Smooth muscle cell (in vitro differentiated cells): ENCODE measurements at regions not wholly inside any gene's neighbourhood (a gene's known extent, or its start where the extent isn't known, plus 50 kb on each side); places are given as distances from the start of the nearest gene placed in this dataset.

Source experiments
- DNase-seq: peaks from one replicate; lab custom pipeline; 2025; ENCODE audit not compliant: unreplicated experiment; lab: John Stamatoyannopoulos, UW
- H2AFZ ChIP-seq: fragments of 200-600 bp; sonication (generic); 2 replicates; pipeline ENCODE4 v1.6.0; 2016; ENCODE audit warnings: antibody characterized with exemption, low read depth, mild to moderate bottlenecking
- H3F3A ChIP-seq: fragments of 200-600 bp; sonication (generic); 2 replicates; pipeline ENCODE4 v1.6.0; 2017; ENCODE audit warnings: antibody characterized with exemption, low read depth
- H3K27ac ChIP-seq: fragments of 200-600 bp; sonication (generic); 2 replicates; pipeline ENCODE4 v1.5.1; 2016; ENCODE audit warnings: low read depth, mild to moderate bottlenecking
- H3K27me3 ChIP-seq: fragments of 200-600 bp; sonication (generic); 2 replicates; pipeline ENCODE4 v1.6.1; 2016; ENCODE audit warnings: low read depth, mild to moderate bottlenecking
- H3K36me3 ChIP-seq: fragments of 200-600 bp; sonication (generic); 2 replicates; pipeline ENCODE4 v1.5.1; 2016; ENCODE audit warnings: low read depth
- H3K4me1 ChIP-seq: fragments of 200-600 bp; sonication (generic); 2 replicates; pipeline ENCODE4 v1.5.1; 2016; ENCODE audit warnings: low read depth
- H3K4me2 ChIP-seq: fragments of 200-600 bp; sonication (generic); 2 replicates; pipeline ENCODE4 v1.6.0; 2016; ENCODE audit warnings: mild to moderate bottlenecking
- H3K4me3 ChIP-seq: fragments of 200-600 bp; sonication (generic); 2 replicates; pipeline ENCODE4 v1.5.1; 2016; ENCODE audit warnings: mild to moderate bottlenecking
- H3K79me2 ChIP-seq: fragments of 200-600 bp; sonication (generic); 2 replicates; pipeline ENCODE4 v1.6.0; 2016; ENCODE audit warnings: low read depth, mild to moderate bottlenecking
- H3K9ac ChIP-seq: fragments of 200-600 bp; sonication (generic); 2 replicates; pipeline ENCODE4 v1.6.0; 2016; ENCODE audit warnings: low read depth
- H3K9me3 ChIP-seq: fragments of 200-600 bp; sonication (generic); replicated peaks from 2 replicates; pipeline ENCODE4 v1.5.1; 2016; ENCODE audit warnings: low read depth
- H4K20me1 ChIP-seq: fragments of 200-600 bp; sonication (generic); 2 replicates; pipeline ENCODE4 v1.6.0; 2016; ENCODE audit warnings: low read depth
- WGBS: methylation state at CpG from one replicate; pipeline ENCODE4 v1.1.7; 2016; ENCODE audit warnings: low lambda C conversion rate; 5-methylcytosine and 5-hydroxymethylcytosine counted together
- TF ChIP-seq, protein P1 (sequence below): fragments of 200-600 bp; sonication (generic); IDR thresholded peaks from 2 replicates; pipeline ENCODE4 v1.5.1; 2017; ENCODE audit warnings: borderline replicate concordance, mild to moderate bottlenecking, antibody characterized with exemption; ENCODE audit not compliant: insufficient read depth, poor library complexity, severe bottlenecking

DNA sequence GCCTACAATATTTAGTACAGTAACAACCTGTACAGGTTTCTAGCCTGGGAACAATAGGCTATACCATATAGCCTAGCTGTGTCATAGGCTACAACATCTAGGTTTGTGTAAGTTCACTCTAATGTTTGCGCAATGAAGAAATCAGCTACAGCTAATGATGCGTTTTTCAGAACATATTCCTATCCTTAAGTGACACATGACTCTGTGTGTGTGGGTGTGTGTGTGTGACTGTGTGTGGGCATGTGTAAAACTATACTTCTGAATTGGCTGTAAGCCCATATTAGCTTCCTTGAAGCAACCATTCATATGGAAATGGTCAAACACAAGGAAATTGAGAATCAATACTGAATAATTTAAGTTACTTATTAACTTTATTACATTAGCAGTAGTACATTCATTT lies 120.8 kb upstream of the SULT1C3 start:
- 93% methylated on average over 2 of the region's 2 CpGs for WGBS
- H3K4me1 ChIP-seq: no peaks in the 10 kb centered on the region
- no peak overlapping the region for H3K9ac ChIP-seq
- no peaks in the 10 kb centered on the region for H3K79me2 ChIP-seq
- no peak overlapping the region for H3K4me3 ChIP-seq
- no peaks in the 10 kb centered on the region for H4K20me1 ChIP-seq
- H3K27me3 ChIP-seq: no peaks in the 10 kb centered on the region
- no peak for DNase-seq
- no peak overlapping the region for H3K27ac ChIP-seq
- TF ChIP-seq, protein P1, sequence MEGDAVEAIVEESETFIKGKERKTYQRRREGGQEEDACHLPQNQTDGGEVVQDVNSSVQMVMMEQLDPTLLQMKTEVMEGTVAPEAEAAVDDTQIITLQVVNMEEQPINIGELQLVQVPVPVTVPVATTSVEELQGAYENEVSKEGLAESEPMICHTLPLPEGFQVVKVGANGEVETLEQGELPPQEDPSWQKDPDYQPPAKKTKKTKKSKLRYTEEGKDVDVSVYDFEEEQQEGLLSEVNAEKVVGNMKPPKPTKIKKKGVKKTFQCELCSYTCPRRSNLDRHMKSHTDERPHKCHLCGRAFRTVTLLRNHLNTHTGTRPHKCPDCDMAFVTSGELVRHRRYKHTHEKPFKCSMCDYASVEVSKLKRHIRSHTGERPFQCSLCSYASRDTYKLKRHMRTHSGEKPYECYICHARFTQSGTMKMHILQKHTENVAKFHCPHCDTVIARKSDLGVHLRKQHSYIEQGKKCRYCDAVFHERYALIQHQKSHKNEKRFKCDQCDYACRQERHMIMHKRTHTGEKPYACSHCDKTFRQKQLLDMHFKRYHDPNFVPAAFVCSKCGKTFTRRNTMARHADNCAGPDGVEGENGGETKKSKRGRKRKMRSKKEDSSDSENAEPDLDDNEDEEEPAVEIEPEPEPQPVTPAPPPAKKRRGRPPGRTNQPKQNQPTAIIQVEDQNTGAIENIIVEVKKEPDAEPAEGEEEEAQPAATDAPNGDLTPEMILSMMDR: no peak
- H3F3A ChIP-seq: no peaks in the 10 kb centered on the region
- no peaks in the 10 kb centered on the region for H3K9me3 ChIP-seq
- no peak overlapping the region for H2AFZ ChIP-seq
- no peak overlapping the region for H3K4me2 ChIP-seq
- H3K36me3 ChIP-seq: no peaks in the 10 kb centered on the region

DNA sequence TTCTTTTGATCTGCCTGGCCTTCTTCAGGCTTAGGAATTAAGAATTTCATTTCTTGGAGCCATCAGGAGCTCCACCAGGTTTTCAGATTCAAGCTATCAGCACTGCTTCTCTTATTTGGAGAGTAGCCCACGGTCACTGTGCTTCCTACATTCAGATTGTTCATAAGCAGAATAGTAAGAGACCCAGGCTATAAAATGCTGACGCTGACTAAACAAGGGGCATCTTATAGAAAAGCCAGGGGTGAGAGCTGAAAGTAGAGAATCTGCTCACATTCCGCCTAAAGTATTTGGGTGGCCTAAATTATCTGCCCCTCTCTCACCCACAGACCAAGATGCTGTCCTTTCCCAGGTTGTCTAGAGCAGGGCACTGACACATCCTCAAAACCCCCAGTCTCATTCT lies 120.3 kb upstream of the SULT1C3 start:
- no peaks in the 10 kb centered on the region for H4K20me1 ChIP-seq
- no peak overlapping the region for H3K9ac ChIP-seq
- H3K4me1 ChIP-seq: no peaks in the 10 kb centered on the region
- 91% methylated on average over 3 of the region's 3 CpGs for WGBS
- H3K36me3 ChIP-seq: no peaks in the 10 kb centered on the region
- no peaks in the 10 kb centered on the region for H3K27me3 ChIP-seq
- DNase-seq: no peak
- no peak overlapping the region for H3K4me3 ChIP-seq
- H3K4me2 ChIP-seq: no peak overlapping the region
- no peaks in the 10 kb centered on the region for H3K9me3 ChIP-seq
- TF ChIP-seq, protein P1: no peak
- H3K27ac ChIP-seq: no peak overlapping the region
- no peak overlapping the region for H2AFZ ChIP-seq
- no peaks in the 10 kb centered on the region for H3K79me2 ChIP-seq
- H3F3A ChIP-seq: no peaks in the 10 kb centered on the region

DNA sequence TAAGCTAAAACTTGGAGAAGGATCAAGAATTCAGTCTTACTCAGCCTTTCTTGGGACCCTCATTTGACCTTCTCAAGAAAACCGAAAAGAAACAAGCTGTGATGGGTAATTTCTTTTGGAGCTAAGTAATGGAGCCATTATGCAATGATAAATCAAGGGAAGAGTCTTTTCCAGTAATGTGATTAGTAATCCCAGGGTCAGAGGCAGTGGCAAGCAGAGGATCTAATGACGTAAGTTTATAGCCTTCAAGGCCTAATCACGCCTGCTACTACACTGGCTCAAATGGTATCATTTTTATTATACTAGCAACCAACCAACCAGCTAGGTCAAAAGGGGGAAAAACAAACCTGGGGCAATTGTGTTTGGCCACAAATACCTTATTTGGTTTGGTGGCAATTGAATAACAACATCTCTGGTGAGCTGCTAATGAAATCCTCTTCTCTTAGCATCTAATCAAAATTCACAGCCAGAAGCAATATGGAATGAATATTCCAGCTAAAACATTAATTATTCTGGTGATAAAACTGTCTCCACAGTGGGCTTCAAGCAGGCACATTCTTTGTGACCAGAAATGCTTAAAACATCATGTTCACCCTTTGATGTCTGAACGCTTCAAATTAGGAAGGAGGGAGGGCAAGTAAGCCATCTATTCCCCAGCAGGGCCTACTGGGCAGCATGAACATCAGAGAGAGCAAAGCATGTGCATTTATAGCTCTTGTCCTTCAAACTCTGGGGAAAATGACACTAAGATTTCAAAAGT lies 114.9 kb upstream of the SULT1C3 start:
- Histone ChIP-seq H3K9me3 (no peaks in the 10 kb centered on the region), H3K79me2 (no peaks in the 10 kb centered on the region), H3K4me2 (no peak overlapping the region), H3K27ac (no peak overlapping the region), H3K27me3 (no peaks in the 10 kb centered on the region), H3F3A (no peaks in the 10 kb centered on the region), H3K4me3 (no peak overlapping the region), H4K20me1 (no peaks in the 10 kb centered on the region), H2AFZ (no peak overlapping the region), H3K4me1 (no peaks in the 10 kb centered on the region), H3K36me3 (no peaks in the 10 kb centered on the region), H3K9ac (no peak overlapping the region)
- no peak for DNase-seq
- 58% methylated on average over 4 of the region's 4 CpGs for WGBS
- TF ChIP-seq, protein P1: no peak

DNA sequence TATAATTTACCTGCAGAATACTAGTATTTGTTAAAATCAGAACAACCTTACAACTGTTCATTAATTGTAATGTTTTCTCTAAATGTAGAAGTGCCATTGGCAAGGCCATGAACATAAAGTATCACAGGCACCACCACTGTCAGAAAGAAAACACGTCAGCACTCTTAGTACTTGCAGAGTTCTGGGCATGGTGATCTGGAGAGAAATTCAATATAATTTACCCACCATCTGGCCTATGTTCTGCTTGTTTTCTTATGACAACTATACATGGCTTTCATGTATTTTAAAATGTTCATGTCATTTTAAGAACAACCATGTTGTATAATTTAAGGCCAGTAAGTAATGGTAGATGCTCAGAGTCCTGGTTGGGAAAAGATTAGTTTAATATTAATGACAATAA lies 114.2 kb upstream of the SULT1C3 start:
- Histone ChIP-seq H3K36me3 (no peaks in the 10 kb centered on the region), H4K20me1 (no peaks in the 10 kb centered on the region), H3F3A (no peaks in the 10 kb centered on the region), H3K9ac (no peak overlapping the region), H3K27me3 (no peaks in the 10 kb centered on the region), H3K4me1 (no peaks in the 10 kb centered on the region), H2AFZ (no peak overlapping the region), H3K9me3 (no peaks in the 10 kb centered on the region), H3K4me3 (no peak overlapping the region), H3K79me2 (no peaks in the 10 kb centered on the region), H3K4me2 (no peak overlapping the region), H3K27ac (no peak overlapping the region)
- TF ChIP-seq, protein P1: no peak
- no peak for DNase-seq
- WGBS: 94% methylated on average over 1 of the region's 1 CpG
